Lower leg skin (tissue), 3 donors: ENCODE measurements at regions not wholly inside any gene's neighbourhood (a gene's known extent, or its start where the extent isn't known, plus 50 kb on each side); places are given as distances from the start of the nearest gene placed in this dataset.

Experiments
- CTCF ChIP-seq, 3 donors: fragments of 450-650 bp; IDR thresholded peaks; one replicate each; pipeline ENCODE4 v1.5.1; 2016; ENCODE audit warnings: antibody characterized with exemption in 3 of 3, mild to moderate bottlenecking in 3 of 3, moderate library complexity in 2 of 3
- POLR2A ChIP-seq, 2 donors: fragments of 450-650 bp; IDR thresholded peaks; one replicate each; pipeline ENCODE4 v1.6.1; 2016 to 2017; ENCODE audit warnings: antibody characterized with exemption in 2 of 2, mild to moderate bottlenecking in 1 of 2, moderate library complexity in 1 of 2

- TF ChIP-seq CTCF (IDR thresholded peaks at IDR 0.05) (no peak), POLR2A (IDR thresholded peaks at IDR 0.05) (no peak)
These were observed 247.7 kb downstream of the UTP18 start for GRCh38 chr17:51508048-51508447.
